GM19328 (cell line): ENCODE measurements at regions not wholly inside any gene's neighbourhood (a gene's known extent, or its start where the extent isn't known, plus 50 kb on each side); places are given as distances from the start of the nearest gene placed in this dataset.
"Not testable (repeated sequence)": the region's sequence is repeated elsewhere in the genome, so short reads cannot be mapped to it uniquely, and the experiment has no call there.

Experiments
- ATAC-seq: cut with Tn5 transposase; IDR thresholded peaks from one replicate; pipeline ENCODE4 v1.9.1; 2021; ENCODE audit warnings: mild to moderate bottlenecking, moderate library complexity; ENCODE audit not compliant: unreplicated experiment

DNA sequence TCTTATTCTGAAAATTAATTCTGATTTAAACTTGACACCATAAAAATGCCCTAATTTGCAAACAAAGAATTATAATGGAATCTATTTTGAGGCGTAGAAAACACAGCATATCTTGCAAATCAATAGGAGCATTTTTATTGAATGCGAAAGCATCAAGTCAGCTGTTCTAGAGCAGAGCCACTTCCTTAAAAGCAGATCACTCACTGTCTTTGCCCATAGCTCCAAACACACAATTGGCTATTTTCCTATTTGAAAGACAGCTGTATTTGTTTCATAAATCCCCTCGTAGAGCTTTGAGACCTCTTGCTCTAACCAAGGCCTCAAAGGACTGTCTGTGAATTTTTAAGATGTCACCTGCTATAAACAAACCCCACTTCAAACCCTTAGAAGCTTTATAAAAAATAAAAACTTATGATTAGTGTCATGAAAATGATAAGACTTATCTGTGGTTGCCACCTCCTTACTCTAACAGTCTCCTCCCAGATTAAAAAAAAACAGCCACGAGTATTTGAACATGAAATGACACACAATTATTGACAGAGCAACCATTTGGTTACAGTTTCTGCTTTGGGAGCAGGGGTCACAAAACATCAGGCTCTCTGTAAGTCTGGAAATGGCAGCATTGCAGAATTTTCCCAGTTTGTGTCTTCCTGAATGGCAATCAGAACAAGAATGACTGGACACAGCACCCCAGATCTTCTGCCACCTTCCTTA, 75.6 kb upstream of the RASEF start:
- ATAC-seq, result no peak

DNA sequence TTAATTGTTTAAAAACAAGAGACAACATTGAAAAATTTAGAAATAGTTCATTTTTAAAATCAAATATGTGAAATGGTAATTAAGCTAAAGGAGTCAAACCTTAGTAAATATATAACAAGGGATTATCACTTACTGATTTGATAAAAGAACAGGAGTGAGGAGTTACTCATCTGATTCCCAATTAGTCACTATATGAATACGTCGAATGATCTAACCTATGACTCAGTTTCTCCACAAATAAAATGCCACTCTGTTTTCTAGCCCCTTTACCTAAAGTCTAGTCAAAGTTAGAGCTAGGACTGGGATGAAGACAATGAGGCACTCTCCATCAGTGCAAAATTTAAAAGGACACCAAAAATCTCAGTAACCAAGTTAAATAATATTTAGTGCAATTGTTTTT, 70.4 kb upstream of the RASEF start:
- no peak for ATAC-seq

DNA sequence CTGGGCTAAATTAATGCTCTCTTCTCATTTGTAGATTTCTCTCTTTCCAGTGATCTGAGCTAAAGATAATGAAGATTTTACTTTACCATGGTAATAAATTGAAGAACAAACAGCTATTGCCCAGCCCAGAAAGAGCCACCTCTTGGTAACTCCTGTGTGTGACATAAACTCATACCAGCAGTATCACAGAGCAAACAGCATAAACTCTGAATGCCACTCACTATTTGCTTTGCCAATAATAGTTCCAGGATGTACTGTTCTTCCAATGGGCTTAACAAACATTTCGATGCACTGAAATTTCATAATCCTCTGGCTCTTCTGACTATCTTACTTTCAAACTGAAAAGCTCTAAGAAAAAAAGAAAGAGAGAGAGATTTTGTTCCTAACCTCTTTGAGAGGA, 69.8 kb upstream of the RASEF start:
- ATAC-seq, result no peak

DNA sequence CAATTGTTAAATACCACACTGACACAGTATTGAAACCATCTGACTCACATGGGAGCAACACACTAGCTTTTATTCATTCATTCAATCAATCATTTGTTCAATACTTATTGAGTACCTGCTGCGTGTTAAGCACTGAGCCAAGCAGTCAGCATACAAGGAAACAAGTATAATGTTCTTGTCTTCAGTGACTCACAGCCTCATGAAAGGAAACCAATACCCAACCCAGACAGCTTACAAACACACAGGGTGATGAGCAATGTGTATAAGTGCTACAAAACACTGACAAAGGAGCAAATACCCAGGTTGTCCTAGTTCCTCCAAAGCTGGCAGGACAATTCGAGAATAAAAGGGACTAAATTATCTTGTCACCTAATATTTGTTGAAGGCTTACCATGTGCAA, 67.6 kb upstream of the RASEF start:
- ATAC-seq, result no peak

DNA sequence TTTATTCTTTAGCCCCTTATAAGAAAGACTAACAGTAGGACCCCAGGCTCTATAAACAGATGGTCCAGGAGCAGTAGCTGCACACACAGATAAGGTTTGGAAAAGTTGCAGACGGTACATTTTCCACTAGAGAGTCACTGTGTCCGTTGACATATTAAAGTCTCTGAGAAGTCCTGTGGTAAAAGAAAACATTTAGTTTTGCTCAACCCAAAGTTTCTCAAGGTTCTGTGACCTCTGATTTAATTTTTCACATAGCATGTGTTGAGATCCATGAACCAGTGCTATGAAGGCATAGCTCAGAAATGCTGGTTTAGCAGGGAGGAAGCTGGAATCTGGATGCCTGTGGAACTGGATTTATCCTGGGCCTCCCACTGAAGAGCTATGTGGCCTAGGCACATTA, 62.7 kb upstream of the RASEF start:
- no peak for ATAC-seq

DNA sequence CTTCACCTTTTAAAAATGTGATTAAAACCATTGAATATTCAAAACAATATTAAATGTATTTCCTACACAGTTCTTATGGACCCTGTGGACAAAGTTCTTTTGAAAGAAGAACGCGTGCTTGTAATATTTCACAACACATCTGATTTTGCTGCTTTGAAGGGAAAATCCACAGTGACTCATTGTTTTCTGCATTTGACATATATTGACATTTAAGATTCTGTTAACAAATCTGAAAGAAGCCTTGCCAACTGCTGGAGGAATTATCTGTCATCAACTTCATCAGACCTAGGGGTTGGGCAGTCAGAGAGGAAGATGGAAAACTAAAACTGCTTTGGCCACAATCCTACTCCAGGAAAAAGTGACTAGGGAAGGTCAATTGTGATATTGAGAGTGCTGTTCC, 56.9 kb upstream of the RASEF start:
- ATAC-seq, result no peak

DNA sequence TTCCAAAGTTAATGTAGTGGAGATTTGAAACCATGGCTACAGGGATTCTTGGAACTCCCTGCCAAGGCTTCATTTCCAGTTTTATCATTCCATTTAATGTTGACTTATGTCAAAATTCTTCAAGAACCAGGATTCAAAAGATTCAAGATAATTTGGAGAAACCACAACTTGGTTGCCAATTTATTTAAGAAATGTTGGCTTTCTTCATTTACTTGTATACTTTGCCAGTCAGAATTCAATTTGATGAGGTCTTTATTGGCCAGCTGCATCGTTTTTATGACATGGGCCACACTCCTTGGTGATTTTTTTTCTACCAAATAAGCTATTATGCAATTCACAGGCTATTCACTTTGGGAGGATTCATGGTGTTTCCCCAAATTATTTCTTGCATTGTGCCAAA, 53.1 kb upstream of the RASEF start:
- ATAC-seq, result no peak

DNA sequence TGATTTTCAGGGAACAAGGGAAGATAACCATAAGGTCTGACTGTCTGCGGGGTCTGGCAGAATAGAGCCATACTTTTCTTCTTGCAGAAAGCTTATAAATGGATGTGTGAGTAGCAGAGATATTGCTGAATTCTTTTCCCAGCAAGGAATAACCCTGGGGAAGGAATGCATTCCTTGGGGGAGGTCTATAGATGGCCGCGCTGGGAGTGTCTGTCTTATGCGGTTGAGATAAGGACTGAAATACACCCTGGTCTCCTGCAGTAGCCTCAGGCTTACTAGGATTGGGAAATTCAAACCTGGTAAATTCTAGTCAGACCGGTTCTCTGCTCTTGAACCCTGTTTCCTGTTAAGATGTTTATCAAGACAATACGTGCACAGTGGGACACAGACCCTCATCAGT, 50.5 kb upstream of the RASEF start:
- ATAC-seq, result not testable (repeated sequence)
